GM12864 (cell line): ENCODE measurements at regions not wholly inside any gene's neighbourhood (a gene's known extent, or its start where the extent isn't known, plus 50 kb on each side); places are given as distances from the start of the nearest gene placed in this dataset.

Source experiments
- DNase-seq: peaks from one replicate; pipeline ENCODE4 v3.0.0-alpha.2; 2011; ENCODE audit warnings: low read depth
- H3K4me3 ChIP-seq: 2 replicates; pipeline ENCODE4 v1.5.1; 2011; ENCODE audit warnings: mild to moderate bottlenecking, low read depth, low read length, control low read depth
- CTCF ChIP-seq: IDR thresholded peaks from 2 replicates; pipeline ENCODE4 v1.5.1; 2011; ENCODE audit warnings: low read depth, mild to moderate bottlenecking, moderate library complexity, low read length, control low read depth, inconsistent platforms; ENCODE audit errors: missing control alignments

GRCh38 chr16:85304337-85304736 lies 192.1 kb upstream of the CIBAR2 start:
- no peak for TF ChIP-seq CTCF
- H3K4me3 ChIP-seq, result no peak overlapping the region
- no peak for DNase-seq

GRCh38 chr16:85306071-85306792 lies 194.0 kb upstream of the CIBAR2 start:
- peak; percentile 26 for DNase-seq
- no peak overlapping the region for H3K4me3 ChIP-seq
- no peak for TF ChIP-seq CTCF

GRCh38 chr16:85306793-85307551 lies 194.7 kb upstream of the CIBAR2 start:
- DNase-seq, result no peak
- TF ChIP-seq CTCF, result no peak

GRCh38 chr16:85307552-85308364 lies 195.5 kb upstream of the CIBAR2 start:
- no peak overlapping the region for H3K4me3 ChIP-seq
- no peak for TF ChIP-seq CTCF
- no peak for DNase-seq

More at GRCh38 chr16:85306793-85307551, 194.7 kb upstream of the CIBAR2 start:
- H3K4me3 ChIP-seq, result no peak overlapping the region

GRCh38 chr16:85308611-85309540 lies 196.6 kb upstream of the CIBAR2 start:
- no peak overlapping the region for H3K4me3 ChIP-seq
- no peak for DNase-seq
- no peak for TF ChIP-seq CTCF
